ENCODE measurements at regions not wholly inside any gene's neighbourhood (a gene's known extent, or its start where the extent isn't known, plus 50 kb on each side); places are given as distances from the start of the nearest gene placed in this dataset.
"Not testable (repeated sequence)": the region's sequence is repeated elsewhere in the genome, so short reads cannot be mapped to it uniquely, and the experiment has no call there.

- DNase-seq, result no peak
Measured at GRCh38 chr3:40908612-40909011, 290.7 kb upstream of the CTNNB1 start.

- no peak for DNase-seq
Measured at GRCh38 chr3:40911264-40911663, 288.0 kb upstream of the CTNNB1 start.

- no peak for DNase-seq
Measured at GRCh38 chr3:40911928-40912327, 287.4 kb upstream of the CTNNB1 start.

GRCh38 chr3:40912461-40912860, 286.8 kb upstream of the CTNNB1 start:
- no peak for DNase-seq

GRCh38 chr3:40913192-40913591, 286.1 kb upstream of the CTNNB1 start:
- DNase-seq, result no peak

- DNase-seq, result no peak
Measured at GRCh38 chr3:40913641-40914040, 285.7 kb upstream of the CTNNB1 start.

GRCh38 chr3:40914475-40914874, 284.8 kb upstream of the CTNNB1 start:
- no peak for DNase-seq

- DNase-seq, result no peak
Measured at GRCh38 chr3:40915346-40915865, 283.9 kb upstream of the CTNNB1 start.

GRCh38 chr3:40920041-40920440, 279.3 kb upstream of the CTNNB1 start:
- no peak for DNase-seq

- DNase-seq, result no peak
Measured at GRCh38 chr3:40921251-40921650, 278.1 kb upstream of the CTNNB1 start.

- no peak for DNase-seq
Measured at GRCh38 chr3:40923143-40923542, 276.2 kb upstream of the CTNNB1 start.

GRCh38 chr3:40923651-40924050, 275.7 kb upstream of the CTNNB1 start:
- DNase-seq, result no peak

- peak; percentile 59 for DNase-seq
Measured at GRCh38 chr3:40924559-40925141, 274.7 kb upstream of the CTNNB1 start.

- no peak for DNase-seq
Measured at GRCh38 chr3:40925231-40925630, 274.1 kb upstream of the CTNNB1 start.

- DNase-seq, result no peak
Measured at GRCh38 chr3:40930131-40930538, 269.2 kb upstream of the CTNNB1 start.

GRCh38 chr3:40930756-40931155, 268.5 kb upstream of the CTNNB1 start:
- no peak for DNase-seq

- no peak for DNase-seq
Measured at GRCh38 chr3:40938591-40938990, 260.7 kb upstream of the CTNNB1 start.

GRCh38 chr3:40939030-40939740, 260.1 kb upstream of the CTNNB1 start:
- no peak for DNase-seq

GRCh38 chr3:40939741-40940130, 259.6 kb upstream of the CTNNB1 start:
- DNase-seq, result no peak

- no peak for DNase-seq
Measured at GRCh38 chr3:40940651-40941050, 258.7 kb upstream of the CTNNB1 start.

GRCh38 chr3:40947022-40947421, 252.3 kb upstream of the CTNNB1 start:
- DNase-seq, result not testable (repeated sequence)

GRCh38 chr3:40949347-40949746, 250.0 kb upstream of the CTNNB1 start:
- not testable (repeated sequence) for DNase-seq

- DNase-seq, result no peak
Measured at GRCh38 chr3:40951636-40952035, 247.7 kb upstream of the CTNNB1 start.

GRCh38 chr3:40961104-40961857, 238.0 kb upstream of the CTNNB1 start:
- no peak for DNase-seq

All from NCI-H1105 (cell line).